ENCODE measurements at regions not wholly inside any gene's neighbourhood (a gene's known extent, or its start where the extent isn't known, plus 50 kb on each side); places are given as distances from the start of the nearest gene placed in this dataset.

GRCh38 chrX:4735299-4735698 is 1021.9 kb upstream of the PRKX start:
- TF ChIP-seq TAF1 (IDR thresholded peaks at IDR 0.05; ENCODE audit: borderline replicate concordance, insufficient read depth, low read length), result no peak
- TF ChIP-seq FOXP2 (optimal IDR thresholded peaks at IDR 0.05; ENCODE audit: borderline replicate concordance, extremely low read depth, extremely low read length, insufficient read depth), result no peak
- no peak for TF ChIP-seq REST (IDR thresholded peaks at IDR 0.05; ENCODE audit: insufficient read depth in 1 of 2, low read depth in 2 of 2, low read length in 2 of 2)
- TF ChIP-seq SIN3A (IDR thresholded peaks at IDR 0.05; ENCODE audit: borderline replicate concordance, insufficient read depth, low read length), result no peak
- no peak for TF ChIP-seq POLR2AphosphoS5 (IDR thresholded peaks at IDR 0.05; ENCODE audit: low read depth, low read length)

GRCh38 chrX:4710618-4711433 is 997.4 kb upstream of the PRKX start:
- TF ChIP-seq SIN3A (IDR thresholded peaks at IDR 0.05; ENCODE audit: borderline replicate concordance, insufficient read depth, low read length), result no peak
- no peak for TF ChIP-seq REST (IDR thresholded peaks at IDR 0.05; ENCODE audit: insufficient read depth in 1 of 2, low read depth in 2 of 2, low read length in 2 of 2)
- no peak for TF ChIP-seq POLR2AphosphoS5 (IDR thresholded peaks at IDR 0.05; ENCODE audit: low read depth, low read length)
- TF ChIP-seq FOXP2 (optimal IDR thresholded peaks at IDR 0.05; ENCODE audit: borderline replicate concordance, extremely low read depth, extremely low read length, insufficient read depth), result no peak
- no peak for TF ChIP-seq TAF1 (IDR thresholded peaks at IDR 0.05; ENCODE audit: borderline replicate concordance, insufficient read depth, low read length)

- TF ChIP-seq SIN3A (IDR thresholded peaks at IDR 0.05; ENCODE audit: borderline replicate concordance, insufficient read depth, low read length) (no peak), FOXP2 (optimal IDR thresholded peaks at IDR 0.05; ENCODE audit: borderline replicate concordance, extremely low read depth, extremely low read length, insufficient read depth) (no peak), TAF1 (IDR thresholded peaks at IDR 0.05; ENCODE audit: borderline replicate concordance, insufficient read depth, low read length) (no peak), POLR2AphosphoS5 (IDR thresholded peaks at IDR 0.05; ENCODE audit: low read depth, low read length) (no peak), REST (IDR thresholded peaks at IDR 0.05; ENCODE audit: insufficient read depth in 1 of 2, low read depth in 2 of 2, low read length in 2 of 2) (no peak)
These were observed 995.7 kb upstream of the PRKX start for GRCh38 chrX:4708970-4709760.

GRCh38 chrX:4706961-4707360 is 993.5 kb upstream of the PRKX start:
- TF ChIP-seq POLR2AphosphoS5 (IDR thresholded peaks at IDR 0.05; ENCODE audit: low read depth, low read length), result no peak
- no peak for TF ChIP-seq SIN3A (IDR thresholded peaks at IDR 0.05; ENCODE audit: borderline replicate concordance, insufficient read depth, low read length)
- TF ChIP-seq FOXP2 (optimal IDR thresholded peaks at IDR 0.05; ENCODE audit: borderline replicate concordance, extremely low read depth, extremely low read length, insufficient read depth), result no peak

- TF ChIP-seq REST (IDR thresholded peaks at IDR 0.05; ENCODE audit: insufficient read depth in 1 of 2, low read depth in 2 of 2, low read length in 2 of 2), result no peak
- no peak for TF ChIP-seq POLR2AphosphoS5 (IDR thresholded peaks at IDR 0.05; ENCODE audit: low read depth, low read length)
- TF ChIP-seq FOXP2 (optimal IDR thresholded peaks at IDR 0.05; ENCODE audit: borderline replicate concordance, extremely low read depth, extremely low read length, insufficient read depth), result no peak
- no peak for TF ChIP-seq SIN3A (IDR thresholded peaks at IDR 0.05; ENCODE audit: borderline replicate concordance, insufficient read depth, low read length)
- TF ChIP-seq TAF1 (IDR thresholded peaks at IDR 0.05; ENCODE audit: borderline replicate concordance, insufficient read depth, low read length), result no peak
These were observed 977.1 kb upstream of the PRKX start for GRCh38 chrX:4690521-4690920.

All from PFSK-1 (cell line).